NCI-H1930 (cell line): ENCODE measurements at regions not wholly inside any gene's neighbourhood (a gene's known extent, or its start where the extent isn't known, plus 50 kb on each side); places are given as distances from the start of the nearest gene placed in this dataset.

Experiments used
- DNase-seq, 2 experiments: peaks; one replicate each; lab custom pipeline; 2025; lab: John Stamatoyannopoulos, UW

GRCh38 chr9:107751567-107752210, 262.1 kb upstream of the KLF4 start:
- DNase-seq, result no peak

- no peak for DNase-seq
These were observed 261.4 kb upstream of the KLF4 start for GRCh38 chr9:107750741-107751566.

GRCh38 chr9:107749787-107750444, 260.3 kb upstream of the KLF4 start:
- peak in 1 of 2 experiments; percentile 70 for DNase-seq

- DNase-seq, result no peak
These were observed 255.3 kb upstream of the KLF4 start for GRCh38 chr9:107744873-107745272.

- no peak for DNase-seq
These were observed 253.2 kb upstream of the KLF4 start for GRCh38 chr9:107742531-107743309.

- no peak for DNase-seq
These were observed 250.8 kb upstream of the KLF4 start for GRCh38 chr9:107740088-107740980.

- no peak for DNase-seq
These were observed 250.1 kb upstream of the KLF4 start for GRCh38 chr9:107739601-107740082.

GRCh38 chr9:107738789-107739188, 249.2 kb upstream of the KLF4 start:
- DNase-seq, result no peak

GRCh38 chr9:107737987-107738743, 248.6 kb upstream of the KLF4 start:
- no peak for DNase-seq

- DNase-seq, result no peak
These were observed 248.0 kb upstream of the KLF4 start for GRCh38 chr9:107737610-107737986.

- DNase-seq, result no peak
These were observed 246.3 kb upstream of the KLF4 start for GRCh38 chr9:107735821-107736220.

GRCh38 chr9:107734256-107735013, 244.9 kb upstream of the KLF4 start:
- no peak for DNase-seq

- DNase-seq, result no peak
These were observed 243.9 kb upstream of the KLF4 start for GRCh38 chr9:107733523-107733894.

- DNase-seq, result no peak
These were observed 243.4 kb upstream of the KLF4 start for GRCh38 chr9:107732781-107733522.

- DNase-seq, result no peak
These were observed 241.7 kb upstream of the KLF4 start for GRCh38 chr9:107731115-107731762.

- no peak for DNase-seq
These were observed 241.1 kb upstream of the KLF4 start for GRCh38 chr9:107730666-107731065.

GRCh38 chr9:107727086-107727780, 237.7 kb upstream of the KLF4 start:
- no peak for DNase-seq

GRCh38 chr9:107723015-107723414, 233.4 kb upstream of the KLF4 start:
- DNase-seq, result no peak
